Activated CD4-positive, alpha-beta memory T cell treated with anti-CD3 and anti-CD28 coated beads for 36 hours (primary cell): ENCODE measurements at regions not wholly inside any gene's neighbourhood (a gene's known extent, or its start where the extent isn't known, plus 50 kb on each side); places are given as distances from the start of the nearest gene placed in this dataset.

Source experiments
- CTCF ChIA-PET: fragments of 350-600 bp; sonication (Branson Sonifier 250); formaldehyde crosslinking; loops from one replicate; lab custom pipeline; 2021; ENCODE audit warnings: antibody characterized with exemption, inconsistent platforms; lab: Charles Lee
- POLR2A ChIA-PET: fragments of 350-600 bp; sonication (Branson Sonifier 250); formaldehyde crosslinking; loops from one replicate; lab custom pipeline; 2021; ENCODE audit warnings: antibody characterized with exemption; lab: Charles Lee
- DNase-seq: peaks from one replicate; pipeline ENCODE4 v3.0.0-alpha.2; 2020
- H3K27ac Mint-ChIP-seq: one replicate; pipeline ENCODE4 v1.8.0; 2021; ENCODE audit warnings: mixed read lengths
- H3K27me3 Mint-ChIP-seq: one replicate; pipeline ENCODE4 v1.8.0; 2021; ENCODE audit warnings: mixed read lengths
- H3K36me3 Mint-ChIP-seq: one replicate; pipeline ENCODE4 v1.8.0; 2021; ENCODE audit warnings: mixed read lengths
- H3K4me1 Mint-ChIP-seq: one replicate; pipeline ENCODE4 v1.8.0; 2021; ENCODE audit warnings: low read depth, mixed read lengths
- H3K4me3 Mint-ChIP-seq: one replicate; pipeline ENCODE4 v1.8.0; 2021; ENCODE audit warnings: mild to moderate bottlenecking, mixed read lengths
- H3K9me3 Mint-ChIP-seq: one replicate; pipeline ENCODE4 v1.8.0; 2021; ENCODE audit warnings: mixed read lengths
- intact Hi-C: fragments of 100-400 bp; cut with micrococcal nuclease; formaldehyde crosslinking; loops from one replicate; pipeline ENCODE4 v1.15.1; 2023

DNA sequence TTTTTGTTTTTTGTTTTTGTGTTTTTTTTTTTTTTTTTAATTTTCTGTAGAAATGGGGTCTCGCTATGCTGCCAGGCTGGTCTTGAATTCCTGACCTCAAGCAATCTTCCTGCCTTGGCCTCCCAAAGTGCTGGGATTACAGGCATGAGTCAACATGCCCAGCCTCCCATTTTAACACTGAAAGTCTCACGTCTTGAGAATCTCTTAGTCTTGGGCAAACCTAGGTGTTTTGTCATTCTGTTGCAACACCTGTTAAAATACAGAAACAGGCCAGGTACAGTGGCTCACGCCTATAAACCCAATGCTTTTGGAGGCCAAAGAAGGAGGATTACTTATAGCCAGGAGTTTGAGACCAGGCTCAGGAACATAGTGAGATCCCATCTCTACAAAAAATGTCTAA lies 599.0 kb downstream of the TLR4 start:
- ChIA-PET POLR2A (no interaction called here), CTCF (no interaction called here)
- intact Hi-C loops = no loop called here
- H3K4me3 Mint-ChIP-seq = no peak overlapping the region
- no peaks in the 10 kb centered on the region for H3K36me3 Mint-ChIP-seq
- H3K27me3 Mint-ChIP-seq = no peaks in the 10 kb centered on the region
- no peaks in the 10 kb centered on the region for H3K9me3 Mint-ChIP-seq
- no peak for DNase-seq
- no peak overlapping the region for H3K27ac Mint-ChIP-seq
- no peaks in the 10 kb centered on the region for H3K4me1 Mint-ChIP-seq

DNA sequence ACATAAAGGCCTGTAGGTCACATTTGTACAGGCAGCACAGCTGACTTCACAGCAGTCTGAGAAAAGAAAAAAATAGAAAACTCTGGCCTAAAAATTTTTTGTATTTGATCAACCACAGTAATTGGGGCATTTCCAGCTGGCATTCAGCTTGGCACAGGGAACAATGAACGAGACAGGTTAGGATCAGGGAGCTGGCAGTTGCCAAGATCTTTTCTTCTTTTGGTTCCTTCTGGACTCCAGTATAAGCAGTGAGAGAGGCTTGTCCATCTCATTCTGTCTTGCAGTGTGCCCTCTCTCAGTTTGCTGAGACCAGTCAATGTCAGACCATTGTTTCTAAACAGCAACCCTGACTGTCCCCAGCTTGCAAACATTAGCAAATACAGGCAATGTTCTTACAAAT lies 601.1 kb downstream of the TLR4 start:
- H3K4me3 Mint-ChIP-seq = no peak overlapping the region
- no peaks in the 10 kb centered on the region for H3K9me3 Mint-ChIP-seq
- intact Hi-C loops = no loop called here
- no peaks in the 10 kb centered on the region for H3K27me3 Mint-ChIP-seq
- ChIA-PET CTCF (no interaction called here), POLR2A (no interaction called here)
- no peak for DNase-seq
- H3K27ac Mint-ChIP-seq = no peak overlapping the region
- no peaks in the 10 kb centered on the region for H3K36me3 Mint-ChIP-seq
- H3K4me1 Mint-ChIP-seq = no peaks in the 10 kb centered on the region

DNA sequence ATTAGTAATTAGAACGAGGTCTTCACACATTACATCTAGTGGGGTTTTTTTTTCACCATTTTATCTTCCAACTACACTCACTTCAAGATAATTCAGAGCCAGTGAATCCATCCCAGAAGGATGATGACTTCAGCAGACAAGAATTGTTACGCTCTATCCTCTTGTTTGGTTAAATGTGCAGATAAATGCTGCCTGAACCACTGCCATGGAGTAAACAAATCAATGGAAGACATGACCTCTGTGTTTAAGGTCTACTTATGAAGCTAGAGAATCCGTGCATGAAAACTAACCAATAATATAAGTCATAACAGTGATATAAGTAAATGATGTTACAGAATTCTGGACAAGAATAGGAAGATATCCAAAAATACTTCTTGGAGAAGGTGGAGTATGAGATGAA lies 602.6 kb downstream of the TLR4 start:
- no peak overlapping the region for H3K4me3 Mint-ChIP-seq
- no peaks in the 10 kb centered on the region for H3K4me1 Mint-ChIP-seq
- no peak overlapping the region for H3K27ac Mint-ChIP-seq
- intact Hi-C loops = no loop called here
- ChIA-PET POLR2A (no interaction called here), CTCF (no interaction called here)
- no peaks in the 10 kb centered on the region for H3K9me3 Mint-ChIP-seq
- no peaks in the 10 kb centered on the region for H3K27me3 Mint-ChIP-seq
- no peak for DNase-seq
- no peaks in the 10 kb centered on the region for H3K36me3 Mint-ChIP-seq

DNA sequence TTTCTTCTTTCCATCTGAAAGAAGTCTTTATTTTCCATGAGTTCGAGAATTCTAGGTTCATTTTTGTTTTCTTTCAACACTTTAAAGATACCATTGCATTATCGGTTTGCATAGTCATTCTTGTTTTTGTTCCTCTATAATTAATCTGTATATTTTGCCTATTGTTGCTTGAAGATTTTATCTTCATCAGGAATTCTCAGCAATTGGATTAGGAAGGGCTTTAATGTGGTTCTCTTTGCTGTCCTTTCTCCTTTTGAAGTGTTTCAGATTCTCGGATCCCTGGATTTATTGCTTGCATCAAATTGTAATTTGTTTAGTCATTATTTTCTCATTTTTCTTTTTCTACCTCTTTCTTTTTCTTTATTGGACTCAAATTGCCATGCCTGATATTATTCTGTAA lies 609.8 kb downstream of the TLR4 start:
- Mint-ChIP-seq H3K4me3 (no peak overlapping the region), H3K27me3 (no peaks in the 10 kb centered on the region), H3K4me1 (no peaks in the 10 kb centered on the region), H3K9me3 (peaks cover 4% of the 10 kb centered on the region), H3K27ac (no peak overlapping the region), H3K36me3 (no peaks in the 10 kb centered on the region)
- DNase-seq = no peak
- intact Hi-C loops = no loop called here
- ChIA-PET POLR2A (no interaction called here), CTCF (no interaction called here)

DNA sequence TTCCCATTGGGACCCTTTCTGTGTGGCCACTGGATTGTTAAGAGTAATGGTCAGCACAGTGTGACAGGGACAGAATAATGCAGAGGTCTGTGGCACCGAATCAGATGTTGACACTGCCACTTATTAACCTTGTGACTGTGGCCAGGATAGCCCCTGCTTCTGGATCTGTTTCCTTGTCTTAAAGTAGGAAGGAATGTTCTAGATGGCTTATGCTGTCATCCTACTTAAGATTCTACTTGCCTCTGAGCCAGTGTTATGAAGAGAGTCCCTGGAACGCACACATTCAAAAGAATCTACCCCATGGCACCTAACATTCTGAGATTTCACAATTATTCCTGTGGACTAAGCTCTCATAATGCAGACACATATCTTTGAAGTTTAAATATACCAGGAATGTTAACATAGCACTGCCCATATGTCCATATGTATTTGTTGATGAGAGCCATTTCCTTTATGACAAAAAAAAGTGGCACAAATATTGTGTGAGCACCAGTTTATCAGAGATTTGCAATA lies 612.7 kb downstream of the TLR4 start:
- Mint-ChIP-seq H3K4me3 (no peak overlapping the region), H3K9me3 (peaks cover 4% of the 10 kb centered on the region), H3K4me1 (no peaks in the 10 kb centered on the region), H3K36me3 (no peaks in the 10 kb centered on the region), H3K27ac (no peak overlapping the region), H3K27me3 (no peaks in the 10 kb centered on the region)
- ChIA-PET CTCF (no interaction called here), POLR2A (no interaction called here)
- DNase-seq = no peak
- intact Hi-C loops = no loop called here

DNA sequence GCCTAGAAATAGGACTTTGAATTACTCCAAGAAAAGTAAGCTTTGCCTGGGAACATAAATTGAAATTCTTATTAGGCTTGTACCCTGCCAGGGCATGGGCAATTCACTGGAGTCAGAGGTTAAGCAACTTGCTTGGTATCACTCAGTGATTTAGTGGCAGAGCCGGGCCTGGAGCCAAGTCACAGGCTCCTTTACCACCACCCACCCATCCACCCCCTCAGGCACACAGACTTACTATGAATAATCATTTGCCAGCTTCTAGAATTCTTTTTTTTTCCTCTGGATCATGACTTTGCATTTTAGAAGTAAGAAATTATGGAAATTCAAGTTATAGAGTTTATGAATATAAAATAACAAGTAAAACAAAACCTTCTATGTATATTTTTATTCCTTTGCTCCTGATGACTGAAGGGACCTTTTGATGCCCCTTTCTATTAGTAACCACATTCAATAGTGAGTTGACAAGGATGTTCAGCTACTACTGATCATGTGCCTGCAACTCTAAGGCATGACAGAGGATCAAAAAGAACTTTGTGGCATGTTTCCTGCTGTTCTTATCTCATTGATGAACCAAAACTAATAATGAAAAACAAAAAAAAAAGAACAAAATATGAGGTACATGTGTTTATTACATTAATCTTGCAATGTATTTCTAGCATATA lies 614.7 kb downstream of the TLR4 start:
- no peak overlapping the region for H3K27ac Mint-ChIP-seq
- no peaks in the 10 kb centered on the region for H3K4me1 Mint-ChIP-seq
- ChIA-PET CTCF (no interaction called here), POLR2A (no interaction called here)
- intact Hi-C loops = no loop called here
- no peak for DNase-seq
- no peaks in the 10 kb centered on the region for H3K36me3 Mint-ChIP-seq
- H3K4me3 Mint-ChIP-seq = no peak overlapping the region
- peaks cover 4% of the 10 kb centered on the region for H3K9me3 Mint-ChIP-seq
- no peaks in the 10 kb centered on the region for H3K27me3 Mint-ChIP-seq

DNA sequence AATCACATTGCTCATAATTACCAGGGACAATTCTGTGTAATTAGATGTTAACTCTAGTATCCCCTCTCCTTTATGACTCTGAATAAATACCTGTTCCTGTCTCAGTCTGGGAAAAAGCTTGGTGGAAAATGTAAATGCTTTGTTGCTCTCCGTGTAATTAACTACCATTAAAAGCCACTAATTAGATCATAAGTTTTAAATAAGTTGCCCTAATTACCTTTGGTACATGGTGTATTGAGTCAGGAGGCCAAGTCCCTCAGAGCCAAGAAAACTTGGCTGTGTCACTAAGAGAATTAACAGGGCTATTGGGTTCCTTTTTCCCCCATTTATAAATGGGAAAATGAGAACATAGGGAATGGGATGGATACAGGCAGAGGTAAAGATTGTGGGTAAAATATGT lies 617.6 kb downstream of the TLR4 start:
- ChIA-PET POLR2A (no interaction called here), CTCF (no interaction called here)
- H3K36me3 Mint-ChIP-seq = no peaks in the 10 kb centered on the region
- no peak for DNase-seq
- no peaks in the 10 kb centered on the region for H3K4me1 Mint-ChIP-seq
- no peak overlapping the region for H3K27ac Mint-ChIP-seq
- no peaks in the 10 kb centered on the region for H3K27me3 Mint-ChIP-seq
- intact Hi-C loops = no loop called here
- peaks cover 4% of the 10 kb centered on the region for H3K9me3 Mint-ChIP-seq
- H3K4me3 Mint-ChIP-seq = no peak overlapping the region

DNA sequence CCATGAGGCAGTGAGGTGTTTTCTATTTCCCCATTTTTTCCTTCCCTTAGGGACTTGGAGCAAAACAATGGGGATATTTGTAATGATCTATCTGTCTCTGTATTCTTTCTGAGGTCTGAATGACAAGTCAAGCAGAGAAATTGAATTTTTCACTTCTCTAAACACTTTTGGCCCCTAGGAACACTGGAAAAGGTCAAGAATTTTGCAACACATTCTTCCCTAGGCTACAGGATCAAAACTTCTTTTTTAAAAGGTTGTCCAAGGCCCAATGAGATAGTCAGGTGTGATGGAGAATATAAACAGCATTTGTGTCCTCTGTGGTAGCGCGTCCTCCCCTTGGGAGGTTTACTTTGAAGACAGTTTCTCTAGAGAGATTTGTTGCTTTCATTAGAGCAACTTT lies 620.5 kb downstream of the TLR4 start:
- no peaks in the 10 kb centered on the region for H3K9me3 Mint-ChIP-seq
- DNase-seq = no peak
- no peak overlapping the region for H3K27ac Mint-ChIP-seq
- H3K36me3 Mint-ChIP-seq = no peaks in the 10 kb centered on the region
- POLR2A ChIA-PET = no interaction called here
- CTCF ChIA-PET = no interaction called here
- no peaks in the 10 kb centered on the region for H3K4me1 Mint-ChIP-seq
- intact Hi-C loops = no loop called here
- no peak overlapping the region for H3K4me3 Mint-ChIP-seq
- no peaks in the 10 kb centered on the region for H3K27me3 Mint-ChIP-seq

DNA sequence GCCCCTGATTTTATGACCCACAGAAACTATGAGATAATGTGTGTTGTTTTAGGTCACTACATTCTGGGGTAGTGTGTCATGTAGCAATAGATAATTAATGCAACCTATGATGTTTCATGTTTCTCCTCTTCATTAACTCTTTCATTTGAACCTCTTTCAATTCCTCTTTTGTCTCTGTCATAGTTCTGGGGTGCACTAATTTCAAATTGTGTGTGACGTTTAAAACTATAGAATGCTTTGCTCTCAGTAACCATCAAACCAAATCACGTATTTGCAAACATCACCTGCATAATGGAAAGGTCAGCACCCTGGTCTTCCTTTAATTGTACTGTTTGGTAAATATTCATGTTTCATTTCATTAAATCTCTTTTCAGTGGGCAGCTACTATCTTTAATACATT lies 621.6 kb downstream of the TLR4 start:
- POLR2A ChIA-PET = no interaction called here
- H3K27me3 Mint-ChIP-seq = no peaks in the 10 kb centered on the region
- H3K4me1 Mint-ChIP-seq = no peaks in the 10 kb centered on the region
- H3K27ac Mint-ChIP-seq = no peak overlapping the region
- H3K36me3 Mint-ChIP-seq = no peaks in the 10 kb centered on the region
- intact Hi-C loops = no loop called here
- CTCF ChIA-PET = no interaction called here
- no peak for DNase-seq
- H3K4me3 Mint-ChIP-seq = no peak overlapping the region
- peaks cover 2% of the 10 kb centered on the region for H3K9me3 Mint-ChIP-seq

DNA sequence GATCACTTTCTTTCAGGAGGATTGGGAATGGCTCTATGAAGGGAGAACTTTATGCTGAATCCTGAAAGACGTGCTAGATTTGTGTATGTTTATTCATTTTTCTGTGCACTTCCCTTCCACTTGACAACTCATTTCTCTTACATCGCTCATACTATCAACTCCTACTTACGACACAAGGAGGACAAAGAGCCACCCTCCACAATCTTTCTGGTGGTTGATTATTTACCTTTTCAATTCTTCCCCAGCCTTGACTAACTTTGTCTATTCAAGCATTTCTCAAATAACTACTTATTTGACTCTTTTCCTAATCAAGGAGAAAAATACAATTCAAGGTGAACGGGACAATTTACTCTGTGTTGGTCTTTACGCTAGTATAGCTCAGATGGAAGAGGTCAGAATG lies 622.1 kb downstream of the TLR4 start:
- Mint-ChIP-seq H3K9me3 (peaks cover 2% of the 10 kb centered on the region), H3K4me3 (no peak overlapping the region), H3K36me3 (no peaks in the 10 kb centered on the region), H3K4me1 (no peaks in the 10 kb centered on the region), H3K27ac (no peak overlapping the region), H3K27me3 (no peaks in the 10 kb centered on the region)
- intact Hi-C loops = no loop called here
- ChIA-PET CTCF (no interaction called here), POLR2A (no interaction called here)
- no peak for DNase-seq

DNA sequence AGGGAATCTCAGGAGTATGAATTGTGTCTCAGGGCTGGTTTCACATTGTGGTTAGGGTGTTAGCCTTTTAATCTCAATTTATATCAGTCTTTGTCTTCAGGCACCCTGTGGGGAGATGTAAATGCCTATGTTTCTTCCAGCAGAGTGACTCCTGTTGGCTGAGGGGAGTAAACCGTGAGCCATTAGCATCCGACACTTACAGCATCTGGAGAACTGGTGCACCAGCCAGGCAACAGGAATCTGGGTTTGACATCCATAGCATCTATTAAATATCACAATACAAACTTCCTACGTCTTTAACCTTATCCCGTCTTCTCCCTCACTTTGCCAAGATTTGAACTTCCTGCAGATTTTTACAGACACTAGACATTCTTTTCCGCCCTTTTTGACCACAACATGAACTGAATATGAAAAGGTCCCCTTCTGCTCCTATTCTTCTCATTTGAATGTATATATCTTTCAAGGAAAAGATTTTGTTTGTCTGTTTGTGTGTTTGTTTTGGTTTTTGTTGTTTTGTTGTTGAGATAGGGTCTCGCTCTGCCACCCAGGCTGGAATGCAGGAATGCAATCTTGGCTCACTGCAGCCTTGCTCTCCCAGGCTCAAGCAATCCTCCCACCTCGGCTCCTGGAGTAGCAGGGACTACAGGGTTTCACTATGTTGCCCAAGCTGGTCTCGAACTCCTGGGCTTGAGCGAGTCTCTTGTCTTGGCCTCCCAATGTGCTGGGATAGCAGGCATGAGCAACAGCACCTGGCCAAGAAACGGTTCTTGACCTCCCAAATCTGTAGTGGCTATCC lies 626.2 kb downstream of the TLR4 start:
- H3K4me1 Mint-ChIP-seq = no peaks in the 10 kb centered on the region
- H3K36me3 Mint-ChIP-seq = no peaks in the 10 kb centered on the region
- no peaks in the 10 kb centered on the region for H3K27me3 Mint-ChIP-seq
- ChIA-PET CTCF (no interaction called here), POLR2A (no interaction called here)
- H3K4me3 Mint-ChIP-seq = no peak overlapping the region
- no peak overlapping the region for H3K27ac Mint-ChIP-seq
- no peak for DNase-seq
- intact Hi-C loops = no loop called here
- H3K9me3 Mint-ChIP-seq = peaks cover 2% of the 10 kb centered on the region

DNA sequence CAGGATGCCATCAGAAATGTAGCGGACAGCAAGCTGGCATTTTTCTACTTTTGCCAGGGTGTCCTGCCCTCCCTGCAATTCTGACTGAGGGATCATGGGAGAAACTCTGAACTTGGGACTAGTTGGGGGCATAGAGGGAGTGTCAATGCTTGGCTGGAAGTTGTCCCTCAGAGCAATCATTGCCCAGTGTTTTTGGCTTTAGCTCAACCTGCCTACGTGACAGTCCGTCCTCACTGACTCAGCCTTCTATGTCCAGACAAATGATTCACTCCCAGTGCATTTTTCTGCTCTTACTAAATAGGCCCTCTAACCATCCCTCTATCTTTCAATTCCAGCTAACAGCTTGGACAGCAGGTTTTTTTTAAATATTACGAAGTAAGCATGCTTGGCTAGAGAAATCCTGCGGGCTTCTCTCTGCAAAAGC lies 627.4 kb downstream of the TLR4 start:
- CTCF ChIA-PET = no interaction called here
- H3K36me3 Mint-ChIP-seq = no peaks in the 10 kb centered on the region
- no peak for DNase-seq
- no peak overlapping the region for H3K27ac Mint-ChIP-seq
- POLR2A ChIA-PET = no interaction called here
- no peaks in the 10 kb centered on the region for H3K4me1 Mint-ChIP-seq
- H3K9me3 Mint-ChIP-seq = peaks cover 2% of the 10 kb centered on the region
- intact Hi-C loops = no loop called here
- no peak overlapping the region for H3K4me3 Mint-ChIP-seq
- no peaks in the 10 kb centered on the region for H3K27me3 Mint-ChIP-seq
